Loucy (cell line): ENCODE measurements at regions not wholly inside any gene's neighbourhood (a gene's known extent, or its start where the extent isn't known, plus 50 kb on each side); places are given as distances from the start of the nearest gene placed in this dataset.

ENCODE experiments used
- H2AFZ ChIP-seq: fragments of 200-600 bp; sonication (generic); 2 replicates; pipeline ENCODE4 v1.6.0; 2016; ENCODE audit warnings: antibody characterized with exemption, mild to moderate bottlenecking, low read length, moderate library complexity
- H3F3A ChIP-seq: fragments of 200-600 bp; 2 replicates; pipeline ENCODE4 v1.6.0; 2016; ENCODE audit warnings: antibody characterized with exemption, low read depth, mild to moderate bottlenecking
- H3K27me3 ChIP-seq: fragments of 200-600 bp; sonication (generic); 2 replicates; pipeline ENCODE4 v1.6.1; 2014; ENCODE audit warnings: low read length, mild to moderate bottlenecking; ENCODE audit not compliant: insufficient read depth, poor library complexity, severe bottlenecking
- H3K36me3 ChIP-seq: fragments of 200-600 bp; sonication (generic); 2 replicates; pipeline ENCODE4 v1.6.1; 2016; ENCODE audit warnings: low read length; ENCODE audit not compliant: insufficient read depth
- H3K4me1 ChIP-seq: fragments of 200-600 bp; sonication (generic); 2 replicates; pipeline ENCODE4 v1.5.1; 2014; ENCODE audit warnings: low read length, mild to moderate bottlenecking; ENCODE audit not compliant: insufficient read depth, poor library complexity, severe bottlenecking
- H3K4me2 ChIP-seq: fragments of 200-600 bp; sonication (generic); 2 replicates; pipeline ENCODE4 v1.6.0; 2014; ENCODE audit warnings: antibody characterized with exemption, low read length, low read depth, mild to moderate bottlenecking; ENCODE audit not compliant: poor library complexity, severe bottlenecking
- H3K4me3 ChIP-seq: fragments of 200-600 bp; sonication (generic); 2 replicates; pipeline ENCODE4 v1.5.1; 2014; ENCODE audit warnings: low read length, mild to moderate bottlenecking, mixed read lengths; ENCODE audit not compliant: poor library complexity, severe bottlenecking
- H3K79me2 ChIP-seq: fragments of 200-600 bp; sonication (generic); 2 replicates; pipeline ENCODE4 v1.6.1; 2014; ENCODE audit warnings: low read length; ENCODE audit not compliant: insufficient read depth
- H3K9ac ChIP-seq: fragments of 200-600 bp; sonication (generic); 2 replicates; pipeline ENCODE4 v1.6.0; 2014; ENCODE audit warnings: mild to moderate bottlenecking, low read depth, low read length, moderate library complexity; ENCODE audit not compliant: poor library complexity, severe bottlenecking
- H3K9me2 ChIP-seq: fragments of 200-600 bp; sonication (generic); replicated peaks from 2 replicates; pipeline ENCODE4 v1.6.1; 2016; ENCODE audit warnings: low read depth, low read length, mixed read lengths
- H3K9me3 ChIP-seq: fragments of 200-600 bp; sonication (generic); 2 replicates; pipeline ENCODE4 v1.6.1; 2014; ENCODE audit warnings: mild to moderate bottlenecking, antibody characterized with exemption, low read length, low read depth; ENCODE audit not compliant: insufficient read depth
- H4K20me1 ChIP-seq: fragments of 200-600 bp; sonication (generic); 2 replicates; pipeline ENCODE4 v1.6.0; 2014; ENCODE audit warnings: antibody characterized with exemption, low read length, mild to moderate bottlenecking; ENCODE audit not compliant: insufficient read depth, poor library complexity, severe bottlenecking
- CTCF ChIP-seq: fragments of 200-600 bp; sonication (generic); conservative IDR thresholded peaks from 2 replicates; pipeline ENCODE4 v1.5.1; 2014; ENCODE audit warnings: mild to moderate bottlenecking, antibody characterized with exemption, low read length
- EZH2phosphoT487 ChIP-seq: fragments of 200-600 bp; IDR thresholded peaks from 2 replicates; pipeline ENCODE4 v1.6.1; 2018; ENCODE audit warnings: antibody characterized with exemption, mild to moderate bottlenecking, moderate library complexity, borderline replicate concordance

GRCh38 chr9:12069366-12069765, 623.8 kb upstream of the TYRP1 start:
- TF ChIP-seq CTCF (no peak), EZH2phosphoT487 (no peak)
- no peaks in the 10 kb centered on the region for H3K36me3 ChIP-seq
- no peaks in the 10 kb centered on the region for H3F3A ChIP-seq
- H3K9ac ChIP-seq, result no peak overlapping the region
- H2AFZ ChIP-seq, result no peak overlapping the region
- no peaks in the 10 kb centered on the region for H3K4me1 ChIP-seq
- no peaks in the 10 kb centered on the region for H3K9me2 ChIP-seq
- no peaks in the 10 kb centered on the region for H3K27me3 ChIP-seq
- no peak overlapping the region for H3K4me2 ChIP-seq
- H3K79me2 ChIP-seq, result no peaks in the 10 kb centered on the region
- no peak overlapping the region for H3K4me3 ChIP-seq
- H3K9me3 ChIP-seq, result no peaks in the 10 kb centered on the region
- H4K20me1 ChIP-seq, result no peaks in the 10 kb centered on the region

- no peaks in the 10 kb centered on the region for H3K27me3 ChIP-seq
- TF ChIP-seq CTCF (no peak), EZH2phosphoT487 (no peak)
- H3K4me2 ChIP-seq, result no peak overlapping the region
- no peaks in the 10 kb centered on the region for H4K20me1 ChIP-seq
- no peak overlapping the region for H2AFZ ChIP-seq
- H3K9ac ChIP-seq, result no peak overlapping the region
- H3K4me3 ChIP-seq, result no peak overlapping the region
- H3K9me3 ChIP-seq, result no peaks in the 10 kb centered on the region
- H3K9me2 ChIP-seq, result no peaks in the 10 kb centered on the region
- no peaks in the 10 kb centered on the region for H3K4me1 ChIP-seq
- no peaks in the 10 kb centered on the region for H3K36me3 ChIP-seq
- H3F3A ChIP-seq, result no peaks in the 10 kb centered on the region
- no peaks in the 10 kb centered on the region for H3K79me2 ChIP-seq
These were observed 607.8 kb upstream of the TYRP1 start for GRCh38 chr9:12085399-12085798.

- Histone ChIP-seq H3K4me2 (no peak overlapping the region), H4K20me1 (no peaks in the 10 kb centered on the region), H3K9ac (no peak overlapping the region), H3K4me1 (no peaks in the 10 kb centered on the region), H3K27me3 (no peaks in the 10 kb centered on the region), H2AFZ (no peak overlapping the region), H3K79me2 (no peaks in the 10 kb centered on the region), H3F3A (no peaks in the 10 kb centered on the region), H3K4me3 (no peak overlapping the region), H3K9me3 (0 out of 2 replicates have a peak, but pooled peaks cover 4% of the 10 kb centered on the region), H3K9me2 (no peaks in the 10 kb centered on the region), H3K36me3 (no peaks in the 10 kb centered on the region)
- no peak for TF ChIP-seq CTCF
- no peak for TF ChIP-seq EZH2phosphoT487
These were observed 601.2 kb upstream of the TYRP1 start for GRCh38 chr9:12091865-12092527.
